GM23248 (cell line): ENCODE measurements at regions not wholly inside any gene's neighbourhood (a gene's known extent, or its start where the extent isn't known, plus 50 kb on each side); places are given as distances from the start of the nearest gene placed in this dataset.
"Not testable (repeated sequence)": the region's sequence is repeated elsewhere in the genome, so short reads cannot be mapped to it uniquely, and the experiment has no call there.

Experiments used
- EZH2 ChIP-seq: fragments of 200-600 bp; sonication (generic); IDR thresholded peaks from 2 replicates; pipeline ENCODE4 v1.6.1; 2018; ENCODE audit warnings: antibody characterized with exemption, mild to moderate bottlenecking; ENCODE audit not compliant: insufficient read depth, poor library complexity, severe bottlenecking
- EZH2phosphoT487 ChIP-seq: fragments of 200-600 bp; sonication (generic); IDR thresholded peaks from 2 replicates; pipeline ENCODE4 v1.6.1; 2018; ENCODE audit warnings: antibody characterized with exemption, moderate library complexity, mild to moderate bottlenecking, low read depth; ENCODE audit not compliant: insufficient read depth

- not testable (repeated sequence) for TF ChIP-seq EZH2, EZH2phosphoT487
These were observed 153.5 kb upstream of the GMNC start for GRCh38 chr3:191015960-191016359.
